Endothelial cell of umbilical vein (primary cell): ENCODE measurements at regions not wholly inside any gene's neighbourhood (a gene's known extent, or its start where the extent isn't known, plus 50 kb on each side); places are given as distances from the start of the nearest gene placed in this dataset.

ENCODE experiments used
- BruUV-seq: library from RNA; stranded (reverse); fragments of 400-500 nt; replicated peaks from 2 replicates; lab custom pipeline; 2021; lab: Mats Ljungman, UMichigan
- CTCF ChIA-PET: fragments of 300-600, 350-600 bp; sonication (Branson Sonifier 250); formaldehyde crosslinking; loops from one replicate; lab custom pipeline; 2021; ENCODE audit warnings: antibody characterized with exemption, inconsistent platforms; lab: Charles Lee
- POLR2A ChIA-PET: fragments of 300-600, 350-600 bp; sonication (Branson Sonifier 250); formaldehyde crosslinking; loops from one replicate; lab custom pipeline; 2021; ENCODE audit warnings: antibody characterized with exemption, inconsistent platforms; lab: Charles Lee
- DNase-seq: peaks from one replicate; pipeline ENCODE4 v3.0.0-alpha.2; 2011; ENCODE audit warnings: low read depth, low spot score
- FAIRE-seq: peaks from 2 replicates; lab custom pipeline; 2011; peaks lifted over from hg19 to GRCh38; lab: Jason Lieb, UNC
- H2AFZ ChIP-seq: 2 replicates; pipeline ENCODE4 v1.6.0; 2012; ENCODE audit warnings: low read depth, low read length, control low read depth, inconsistent platforms
- H3K27ac ChIP-seq: 2 replicates; pipeline ENCODE4 v1.5.1; 2011; ENCODE audit warnings: low read depth, mild to moderate bottlenecking, control low read depth, low read length, moderate library complexity; ENCODE audit not compliant: insufficient read depth
- H3K27me3 ChIP-seq, 2 experiments: 2 replicates each; pipeline versions ENCODE4 v1.6.0 to v1.6.1; 2011; ENCODE audit warnings: low read length in 2 of 2, mixed read lengths in 1 of 2; ENCODE audit not compliant: control insufficient read depth in 2 of 2, insufficient read depth in 2 of 2
- H3K36me3 ChIP-seq, 2 experiments: 2 replicates in 1 of 2; 3 replicates in 1 of 2; pipeline ENCODE4 v1.5.1; 2011; ENCODE audit warnings: low read length in 2 of 2, mild to moderate bottlenecking in 1 of 2, moderate library complexity in 1 of 2; ENCODE audit not compliant: control insufficient read depth in 2 of 2, insufficient read depth in 2 of 2; ENCODE audit errors: extremely low read depth in 1 of 2
- H3K4me1 ChIP-seq: 3 replicates; pipeline ENCODE4 v1.5.1; 2011; ENCODE audit warnings: mild to moderate bottlenecking, low read length; ENCODE audit not compliant: control insufficient read depth, insufficient read depth; ENCODE audit errors: extremely low read depth
- H3K4me2 ChIP-seq: 2 replicates; pipeline ENCODE4 v1.6.1; 2011; ENCODE audit warnings: low read length, control low read depth, mixed read lengths; ENCODE audit not compliant: insufficient read depth
- H3K4me3 ChIP-seq, 3 experiments: fragments of 200-600 bp in 1 of 3; sonication (generic), shearing (Covaris generic) in 1 of 3; replicated peaks in 1 of 3; 2 replicates each; pipeline ENCODE4 v1.5.1; 2011 to 2016; ENCODE audit warnings: control low read depth in 3 of 3, low read length in 3 of 3, mild to moderate bottlenecking in 2 of 3, inconsistent platforms in 1 of 3, low read depth in 1 of 3, moderate library complexity in 1 of 3; ENCODE audit not compliant: insufficient read depth in 1 of 3
- H3K79me2 ChIP-seq: 2 replicates; pipeline ENCODE4 v1.6.0; 2012; ENCODE audit warnings: low read length, inconsistent platforms; ENCODE audit not compliant: control insufficient read depth, insufficient read depth
- H3K9ac ChIP-seq: replicated peaks from 2 replicates; pipeline ENCODE3; 2011; ENCODE audit warnings: low read length, control low read depth; ENCODE audit not compliant: insufficient read depth; ENCODE audit errors: extremely low read depth
- H3K9me1 ChIP-seq: replicated peaks from 3 replicates; pipeline ENCODE4 v1.6.0; 2011; ENCODE audit warnings: mild to moderate bottlenecking, low read length; ENCODE audit not compliant: control insufficient read depth, insufficient read depth; ENCODE audit errors: extremely low read depth
- H3K9me3 ChIP-seq: replicated peaks from 2 replicates; pipeline ENCODE4 v1.5.1; 2012; ENCODE audit warnings: low read length, inconsistent platforms; ENCODE audit not compliant: control insufficient read depth, insufficient read depth
- H4K20me1 ChIP-seq: replicated peaks from 2 replicates; pipeline ENCODE3; 2011; ENCODE audit warnings: mild to moderate bottlenecking, low read length; ENCODE audit not compliant: control insufficient read depth, insufficient read depth; ENCODE audit errors: extremely low read depth
- EZH2 ChIP-seq: IDR thresholded peaks from 2 replicates; pipeline ENCODE4 v1.6.1; 2012; ENCODE audit warnings: borderline replicate concordance, low read depth, mild to moderate bottlenecking, moderate library complexity, low read length, inconsistent platforms; ENCODE audit not compliant: severe bottlenecking
- FOS ChIP-seq: IDR thresholded peaks from 2 replicates; pipeline ENCODE4 v1.6.1; 2011; ENCODE audit warnings: mild to moderate bottlenecking, low read length, moderate library complexity, borderline replicate concordance; ENCODE audit not compliant: insufficient read depth
- GATA2 ChIP-seq: IDR thresholded peaks from 2 replicates; pipeline ENCODE4 v1.7.0; 2011; ENCODE audit warnings: low read depth, mild to moderate bottlenecking, moderate library complexity, mixed read lengths, low read length; ENCODE audit not compliant: insufficient read length, insufficient read depth
- JUN ChIP-seq: IDR thresholded peaks from 2 replicates; pipeline ENCODE4 v1.6.1; 2011; ENCODE audit warnings: borderline replicate concordance, low read depth; ENCODE audit not compliant: insufficient read length, insufficient read depth
- MAX ChIP-seq: IDR thresholded peaks from 2 replicates; pipeline ENCODE4 v1.6.1; 2011; ENCODE audit not compliant: insufficient read depth, insufficient read length
- MYC ChIP-seq: IDR thresholded peaks from one replicate; pipeline ENCODE4 v1.6.1; 2011; ENCODE audit warnings: mild to moderate bottlenecking, low read depth, low read length
- POLR2A ChIP-seq: IDR thresholded peaks from 2 replicates; pipeline ENCODE4 v1.6.1; 2012; ENCODE audit warnings: low read depth, mild to moderate bottlenecking, control low read depth, low read length
- POLR2AphosphoS5 ChIP-seq: IDR thresholded peaks from 2 replicates; pipeline ENCODE4 v1.6.1; 2012; ENCODE audit warnings: low read depth, mild to moderate bottlenecking, control low read depth, low read length, moderate library complexity; ENCODE audit not compliant: insufficient read depth
- dilution Hi-C: fragments of 300-500 bp; cut with MboI; formaldehyde crosslinking; loops from one replicate; pipeline ENCODE4 v1.15.0; 2019; ENCODE audit warnings: low sequenced_read_pairs; ENCODE audit not compliant: extremely low pct_ligation_motif_present
- intact Hi-C: fragments of 100-400 bp; cut with micrococcal nuclease; formaldehyde crosslinking; loops from one replicate; pipeline ENCODE4 v1.10.0; 2022
- TF ChIP-seq, protein P1 (sequence below), 2 donors: IDR thresholded peaks; 1 replicate in 1 of 2; 2 replicates in 1 of 2; pipeline ENCODE4 v1.5.1; 2011; ENCODE audit warnings: low read length in 2 of 2, mild to moderate bottlenecking in 2 of 2, moderate library complexity in 2 of 2, control low read depth in 1 of 2, inconsistent platforms in 1 of 2, low read depth in 1 of 2; ENCODE audit not compliant: insufficient read depth in 1 of 2; ENCODE audit errors: extremely low read depth in 1 of 2

DNA sequence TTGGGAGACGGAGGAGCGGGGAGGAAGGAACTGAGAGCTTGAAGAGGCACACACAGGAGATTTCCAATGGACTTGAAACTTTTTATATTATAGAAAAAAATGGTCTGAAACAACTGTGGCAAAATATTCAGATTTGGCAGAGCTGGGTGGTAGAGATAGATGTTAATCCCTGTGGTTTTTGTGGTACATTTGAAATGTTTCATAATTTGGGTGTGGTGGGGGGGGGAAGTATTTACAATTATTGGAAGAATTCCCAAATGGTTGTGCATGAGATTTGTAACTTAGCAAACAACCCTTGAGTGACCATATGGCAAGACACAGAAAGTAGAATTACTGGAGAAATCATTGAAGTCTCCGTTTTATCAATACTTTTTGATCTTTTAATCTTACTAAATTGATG is 588.8 kb upstream of the PSMD7 start:
- Histone ChIP-seq H3K4me3 (no peak overlapping the region), H2AFZ (no peak overlapping the region), H3K9ac (no peak overlapping the region), H3K27ac (no peak overlapping the region), H4K20me1 (no peaks in the 10 kb centered on the region), H3K4me1 (no peaks in the 10 kb centered on the region), H3K4me2 (no peak overlapping the region), H3K9me3 (no peaks in the 10 kb centered on the region), H3K27me3 (no peaks in the 10 kb centered on the region), H3K36me3 (no peaks in the 10 kb centered on the region), H3K79me2 (no peaks in the 10 kb centered on the region), H3K9me1 (no peaks in the 10 kb centered on the region)
- no TSS peak for BruUV-seq
- no peak for DNase-seq
- FAIRE-seq, result no peak
- TF ChIP-seq JUN (no peak), GATA2 (no peak), FOS (no peak), MAX (no peak), POLR2A (no peak), MYC (no peak), POLR2AphosphoS5 (no peak), EZH2 (no peak)
- TF ChIP-seq, protein P1, sequence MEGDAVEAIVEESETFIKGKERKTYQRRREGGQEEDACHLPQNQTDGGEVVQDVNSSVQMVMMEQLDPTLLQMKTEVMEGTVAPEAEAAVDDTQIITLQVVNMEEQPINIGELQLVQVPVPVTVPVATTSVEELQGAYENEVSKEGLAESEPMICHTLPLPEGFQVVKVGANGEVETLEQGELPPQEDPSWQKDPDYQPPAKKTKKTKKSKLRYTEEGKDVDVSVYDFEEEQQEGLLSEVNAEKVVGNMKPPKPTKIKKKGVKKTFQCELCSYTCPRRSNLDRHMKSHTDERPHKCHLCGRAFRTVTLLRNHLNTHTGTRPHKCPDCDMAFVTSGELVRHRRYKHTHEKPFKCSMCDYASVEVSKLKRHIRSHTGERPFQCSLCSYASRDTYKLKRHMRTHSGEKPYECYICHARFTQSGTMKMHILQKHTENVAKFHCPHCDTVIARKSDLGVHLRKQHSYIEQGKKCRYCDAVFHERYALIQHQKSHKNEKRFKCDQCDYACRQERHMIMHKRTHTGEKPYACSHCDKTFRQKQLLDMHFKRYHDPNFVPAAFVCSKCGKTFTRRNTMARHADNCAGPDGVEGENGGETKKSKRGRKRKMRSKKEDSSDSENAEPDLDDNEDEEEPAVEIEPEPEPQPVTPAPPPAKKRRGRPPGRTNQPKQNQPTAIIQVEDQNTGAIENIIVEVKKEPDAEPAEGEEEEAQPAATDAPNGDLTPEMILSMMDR (IDR thresholded peaks at IDR 0.05; ENCODE audit: extremely low read depth in 1 of 2, insufficient read depth in 1 of 2, low read depth in 1 of 2, low read length in 2 of 2), result no peak
- intact Hi-C loops (no loop called here), dilution Hi-C loops (no loop called here)
- ChIA-PET POLR2A (no interaction called here), CTCF (no interaction called here)
